MM.1S (cell line): ENCODE measurements at regions not wholly inside any gene's neighbourhood (a gene's known extent, or its start where the extent isn't known, plus 50 kb on each side); places are given as distances from the start of the nearest gene placed in this dataset.

Source experiments
- DNase-seq: peaks from one replicate; pipeline ENCODE4 v3.0.0-alpha.2; 2015
- H2AFZ ChIP-seq: fragments of 300-600 bp; sonication (generic); 2 replicates; pipeline ENCODE4 v1.6.0; 2016; ENCODE audit warnings: antibody characterized with exemption, low read length
- H3F3A ChIP-seq: fragments of 300-600 bp; sonication (generic); 2 replicates; pipeline ENCODE4 v1.6.1; 2016; ENCODE audit warnings: mild to moderate bottlenecking, antibody characterized with exemption, low read length, moderate library complexity, mixed read lengths; ENCODE audit not compliant: insufficient read depth
- H3K27ac ChIP-seq: fragments of 300-600 bp; sonication (generic); 2 replicates; pipeline ENCODE4 v1.5.1; 2016; ENCODE audit warnings: mild to moderate bottlenecking, low read length
- H3K27me3 ChIP-seq: fragments of 300-600 bp; sonication (generic); replicated peaks from 2 replicates; pipeline ENCODE4 v1.6.0; 2016; ENCODE audit warnings: low read length; ENCODE audit not compliant: insufficient read depth
- H3K36me3 ChIP-seq: fragments of 300-600 bp; sonication (generic); replicated peaks from 2 replicates; pipeline ENCODE4 v1.6.1; 2016; ENCODE audit warnings: mild to moderate bottlenecking, low read length, mixed read lengths; ENCODE audit not compliant: insufficient read depth
- H3K4me1 ChIP-seq: fragments of 300-600 bp; sonication (generic); 2 replicates; pipeline ENCODE4 v1.6.1; 2016; ENCODE audit warnings: low read length, mixed read lengths
- H3K4me2 ChIP-seq: fragments of 300-600 bp; sonication (generic); 2 replicates; pipeline ENCODE4 v1.6.0; 2016; ENCODE audit warnings: low read depth, low read length
- H3K4me3 ChIP-seq: fragments of 300-600 bp; sonication (generic); 2 replicates; pipeline ENCODE4 v1.5.1; 2016; ENCODE audit warnings: low read length, mixed read lengths
- H3K79me2 ChIP-seq: fragments of 300-600 bp; sonication (generic); 2 replicates; pipeline ENCODE4 v1.6.1; 2016; ENCODE audit warnings: mixed run types, low read length, mixed read lengths
- H3K9ac ChIP-seq: fragments of 300-600 bp; sonication (generic); 2 replicates; pipeline ENCODE4 v1.6.1; 2016; ENCODE audit warnings: low read length, mixed read lengths
- H3K9me2 ChIP-seq: fragments of 300-600 bp; sonication (generic); replicated peaks from 2 replicates; pipeline ENCODE4 v1.6.1; 2016; ENCODE audit warnings: mild to moderate bottlenecking, low read length, mixed read lengths; ENCODE audit not compliant: insufficient read depth
- H3K9me3 ChIP-seq: fragments of 300-600 bp; sonication (generic); replicated peaks from 2 replicates; pipeline ENCODE4 v1.6.1; 2016; ENCODE audit warnings: mild to moderate bottlenecking, low read length, mixed read lengths; ENCODE audit not compliant: insufficient read depth
- H4K20me1 ChIP-seq: fragments of 300-600 bp; sonication (generic); 2 replicates; pipeline ENCODE4 v1.6.1; 2016; ENCODE audit warnings: mild to moderate bottlenecking, low read length, moderate library complexity, mixed read lengths; ENCODE audit not compliant: insufficient read depth
- EZH2 ChIP-seq: fragments of 300-600 bp; sonication (generic); optimal IDR thresholded peaks from 2 replicates; pipeline ENCODE3; 2017; ENCODE audit warnings: low read depth, mild to moderate bottlenecking, antibody characterized with exemption, low read length, mixed read lengths
- EZH2phosphoT487 ChIP-seq: fragments of 300-600 bp; sonication (generic); IDR thresholded peaks from 2 replicates; pipeline ENCODE4 v1.6.1; 2018; ENCODE audit warnings: antibody characterized with exemption, low read length
- TF ChIP-seq, protein P1 (sequence below): fragments of 300-600 bp; sonication (generic); IDR thresholded peaks from 2 replicates; pipeline ENCODE4 v1.5.1; 2016; ENCODE audit warnings: antibody characterized with exemption, low read length, mixed read lengths

DNA sequence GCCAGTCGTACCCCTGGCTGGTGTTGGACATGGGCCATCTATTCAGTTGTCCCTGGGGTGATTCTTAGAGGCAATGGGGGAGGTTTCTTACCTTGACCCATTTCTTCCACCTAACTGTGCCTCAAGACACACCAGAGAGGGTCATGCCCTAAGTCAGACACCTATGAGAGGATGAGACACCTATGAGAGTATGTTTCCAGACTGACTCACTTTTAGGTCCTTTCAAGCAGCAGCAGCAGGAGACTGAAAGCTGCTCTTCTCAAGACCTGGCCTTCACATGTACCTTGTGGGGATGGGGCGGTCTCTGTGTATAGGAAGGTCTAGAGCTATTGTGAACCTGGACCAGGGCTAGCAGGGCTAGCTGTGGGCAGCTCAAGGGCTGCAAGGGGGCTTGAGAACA lies 130.1 kb downstream of the TENT4A start:
- H3F3A ChIP-seq, result no peaks in the 10 kb centered on the region
- no peaks in the 10 kb centered on the region for H3K36me3 ChIP-seq
- H3K27me3 ChIP-seq, result no peaks in the 10 kb centered on the region
- no peak overlapping the region for H2AFZ ChIP-seq
- no peak overlapping the region for H3K4me3 ChIP-seq
- DNase-seq, result no peak
- no peaks in the 10 kb centered on the region for H3K9me3 ChIP-seq
- TF ChIP-seq EZH2phosphoT487 (no peak), EZH2 (no peak)
- TF ChIP-seq, protein P1, sequence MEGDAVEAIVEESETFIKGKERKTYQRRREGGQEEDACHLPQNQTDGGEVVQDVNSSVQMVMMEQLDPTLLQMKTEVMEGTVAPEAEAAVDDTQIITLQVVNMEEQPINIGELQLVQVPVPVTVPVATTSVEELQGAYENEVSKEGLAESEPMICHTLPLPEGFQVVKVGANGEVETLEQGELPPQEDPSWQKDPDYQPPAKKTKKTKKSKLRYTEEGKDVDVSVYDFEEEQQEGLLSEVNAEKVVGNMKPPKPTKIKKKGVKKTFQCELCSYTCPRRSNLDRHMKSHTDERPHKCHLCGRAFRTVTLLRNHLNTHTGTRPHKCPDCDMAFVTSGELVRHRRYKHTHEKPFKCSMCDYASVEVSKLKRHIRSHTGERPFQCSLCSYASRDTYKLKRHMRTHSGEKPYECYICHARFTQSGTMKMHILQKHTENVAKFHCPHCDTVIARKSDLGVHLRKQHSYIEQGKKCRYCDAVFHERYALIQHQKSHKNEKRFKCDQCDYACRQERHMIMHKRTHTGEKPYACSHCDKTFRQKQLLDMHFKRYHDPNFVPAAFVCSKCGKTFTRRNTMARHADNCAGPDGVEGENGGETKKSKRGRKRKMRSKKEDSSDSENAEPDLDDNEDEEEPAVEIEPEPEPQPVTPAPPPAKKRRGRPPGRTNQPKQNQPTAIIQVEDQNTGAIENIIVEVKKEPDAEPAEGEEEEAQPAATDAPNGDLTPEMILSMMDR, result no peak
- H4K20me1 ChIP-seq, result no peaks in the 10 kb centered on the region
- no peaks in the 10 kb centered on the region for H3K9me2 ChIP-seq
- no peak overlapping the region for H3K27ac ChIP-seq
- H3K79me2 ChIP-seq, result no peaks in the 10 kb centered on the region
- peaks cover 8% of the 10 kb centered on the region; the same call in 1 of the 2 replicates for H3K4me1 ChIP-seq
- no peak overlapping the region for H3K9ac ChIP-seq
- H3K4me2 ChIP-seq, result no peak overlapping the region

DNA sequence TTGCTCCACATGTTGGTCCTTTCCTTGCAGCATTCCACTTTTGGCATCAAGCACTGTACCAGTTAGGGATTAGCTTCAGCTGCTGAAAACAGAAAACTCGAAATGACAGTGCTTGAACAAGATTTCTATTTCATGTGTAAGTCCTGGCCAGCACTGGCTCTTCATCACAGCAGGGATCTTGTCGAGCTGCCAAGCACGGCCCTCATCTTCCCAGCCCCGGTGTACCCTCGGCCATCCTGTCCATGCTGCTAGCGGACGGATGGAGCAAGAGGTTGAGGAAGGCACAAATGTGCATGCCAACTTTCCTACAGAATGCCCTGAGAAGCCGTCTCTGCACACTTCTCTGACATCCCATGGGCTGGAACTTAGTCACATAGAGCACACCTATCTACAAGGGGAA lies 130.6 kb downstream of the TENT4A start:
- no peak overlapping the region for H3K27ac ChIP-seq
- no peaks in the 10 kb centered on the region for H3K79me2 ChIP-seq
- DNase-seq, result no peak
- H3K36me3 ChIP-seq, result no peaks in the 10 kb centered on the region
- no peak overlapping the region for H3K9ac ChIP-seq
- H2AFZ ChIP-seq, result no peak overlapping the region
- no peaks in the 10 kb centered on the region for H3K27me3 ChIP-seq
- H4K20me1 ChIP-seq, result no peaks in the 10 kb centered on the region
- TF ChIP-seq EZH2phosphoT487, result no peak
- TF ChIP-seq EZH2, result no peak
- TF ChIP-seq, protein P1, result no peak
- H3K4me3 ChIP-seq, result no peak overlapping the region
- H3K9me3 ChIP-seq, result no peaks in the 10 kb centered on the region
- H3K9me2 ChIP-seq, result no peaks in the 10 kb centered on the region
- no peaks in the 10 kb centered on the region for H3F3A ChIP-seq
- peaks cover 10% of the 10 kb centered on the region; the same call in 1 of the 2 replicates for H3K4me1 ChIP-seq
- H3K4me2 ChIP-seq, result no peak overlapping the region

DNA sequence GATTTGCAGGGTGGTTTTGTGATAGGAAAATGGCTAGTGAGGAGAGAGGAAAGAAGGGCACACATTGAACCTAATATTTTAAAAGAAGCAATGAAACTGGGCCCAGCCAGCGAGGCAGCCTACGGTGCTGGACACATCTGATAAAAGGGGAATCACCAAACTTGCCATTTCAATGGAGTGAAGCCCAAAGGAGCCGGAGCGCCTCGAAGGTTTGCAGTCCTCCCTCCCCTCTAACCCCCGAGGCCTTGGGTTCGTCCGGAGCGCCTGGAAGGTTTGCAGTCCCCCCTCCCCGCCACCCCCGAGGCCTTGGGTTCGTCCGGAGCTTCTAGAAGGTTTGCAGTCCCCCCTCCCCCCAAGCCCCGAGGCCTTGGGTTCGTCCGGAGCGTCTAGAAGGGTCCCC lies 132.6 kb downstream of the TENT4A start:
- no peaks in the 10 kb centered on the region for H3K79me2 ChIP-seq
- H3K36me3 ChIP-seq, result no peaks in the 10 kb centered on the region
- H3K4me3 ChIP-seq, result no peak overlapping the region
- H3K9ac ChIP-seq, result no peak overlapping the region
- no peaks in the 10 kb centered on the region for H3K9me3 ChIP-seq
- no peak for DNase-seq
- no peaks in the 10 kb centered on the region for H4K20me1 ChIP-seq
- H3F3A ChIP-seq, result no peaks in the 10 kb centered on the region
- H3K27me3 ChIP-seq, result no peaks in the 10 kb centered on the region
- no peak overlapping the region for H2AFZ ChIP-seq
- H3K4me2 ChIP-seq, result no peak overlapping the region
- no peak for TF ChIP-seq EZH2
- no peak for TF ChIP-seq EZH2phosphoT487
- TF ChIP-seq, protein P1, result no peak
- no peak overlapping the region for H3K27ac ChIP-seq
- H3K9me2 ChIP-seq, result no peaks in the 10 kb centered on the region
- H3K4me1 ChIP-seq, result peaks cover 10% of the 10 kb centered on the region; the same call in 1 of the 2 replicates
